ENCODE measurements at regions not wholly inside any gene's neighbourhood (a gene's known extent, or its start where the extent isn't known, plus 50 kb on each side); places are given as distances from the start of the nearest gene placed in this dataset.

- intact Hi-C loops (cut with micrococcal nuclease), result no loop called here
- Mint-ChIP-seq H3K9me3 (no peaks in the 10 kb centered on the region), H3K27ac (no peak overlapping the region), H3K4me1 (no peaks in the 10 kb centered on the region), H3K36me3 (ENCODE audit: low read depth) (no peaks in the 10 kb centered on the region), H3K4me3 (no peak overlapping the region), H3K27me3 (peaks cover 4% of the 10 kb centered on the region)
- POLR2A ChIA-PET, result no interaction called here
- DNase-seq (no peak), ATAC-seq (ENCODE audit: low read depth) (no peak)
- TF ChIP-seq CTCF (IDR thresholded peaks at IDR 0.05), result no peak
- CTCF ChIA-PET, result no interaction called here
These were observed 140.4 kb downstream of the PMP22 start for GRCh38 chr17:15124746-15125145.

- intact Hi-C loops (cut with micrococcal nuclease), result no loop called here
- no peak for ATAC-seq (ENCODE audit: low read depth)
These were observed 140.9 kb downstream of the PMP22 start for GRCh38 chr17:15124264-15124595.

GRCh38 chr17:15123593-15124263, 141.4 kb downstream of the PMP22 start:
- Mint-ChIP-seq H3K4me1 (no peaks in the 10 kb centered on the region), H3K9me3 (no peaks in the 10 kb centered on the region), H3K27me3 (peaks cover 4% of the 10 kb centered on the region), H3K27ac (no peak overlapping the region), H3K4me3 (no peak overlapping the region), H3K36me3 (ENCODE audit: low read depth) (no peaks in the 10 kb centered on the region)
- TF ChIP-seq CTCF (IDR thresholded peaks at IDR 0.05), result no peak
- POLR2A ChIA-PET, result no interaction called here
- CTCF ChIA-PET, result no interaction called here
- DNase-seq, result no peak
- ATAC-seq (ENCODE audit: low read depth), result no peak
- intact Hi-C loops (cut with micrococcal nuclease), result no loop called here

More at GRCh38 chr17:15124264-15124595, 140.9 kb downstream of the PMP22 start:
- no peak for DNase-seq
- Mint-ChIP-seq H3K4me3 (no peak overlapping the region), H3K4me1 (no peaks in the 10 kb centered on the region), H3K27ac (no peak overlapping the region), H3K27me3 (peaks cover 4% of the 10 kb centered on the region), H3K9me3 (no peaks in the 10 kb centered on the region), H3K36me3 (ENCODE audit: low read depth) (no peaks in the 10 kb centered on the region)
- POLR2A ChIA-PET, result no interaction called here
- TF ChIP-seq CTCF (IDR thresholded peaks at IDR 0.05), result no peak
- CTCF ChIA-PET, result no interaction called here

GRCh38 chr17:15122857-15123256, 142.3 kb downstream of the PMP22 start:
- intact Hi-C loops (cut with micrococcal nuclease), result no loop called here
- ATAC-seq (ENCODE audit: low read depth), result no peak
- CTCF ChIA-PET, result no interaction called here
- DNase-seq, result no peak
- POLR2A ChIA-PET, result no interaction called here
- no peak for TF ChIP-seq CTCF (IDR thresholded peaks at IDR 0.05)
- H3K27ac Mint-ChIP-seq, result no peak overlapping the region
- no peak overlapping the region for H3K4me3 Mint-ChIP-seq
- H3K27me3 Mint-ChIP-seq, result peaks cover 1% of the 10 kb centered on the region
- no peaks in the 10 kb centered on the region for H3K36me3 Mint-ChIP-seq (ENCODE audit: low read depth)
- no peaks in the 10 kb centered on the region for H3K9me3 Mint-ChIP-seq
- H3K4me1 Mint-ChIP-seq, result no peaks in the 10 kb centered on the region

- no peaks in the 10 kb centered on the region for H3K4me1 Mint-ChIP-seq
- H3K4me3 Mint-ChIP-seq, result no peak overlapping the region
- ATAC-seq (ENCODE audit: low read depth) (no peak), DNase-seq (no peak)
- no peak for TF ChIP-seq CTCF (IDR thresholded peaks at IDR 0.05)
- H3K27me3 Mint-ChIP-seq, result no peaks in the 10 kb centered on the region
- ChIA-PET POLR2A (no interaction called here), CTCF (no interaction called here)
- no peaks in the 10 kb centered on the region for H3K36me3 Mint-ChIP-seq (ENCODE audit: low read depth)
- no peak overlapping the region for H3K27ac Mint-ChIP-seq
- peaks cover 3% of the 10 kb centered on the region for H3K9me3 Mint-ChIP-seq
- intact Hi-C loops (cut with micrococcal nuclease), result no loop called here
These were observed 143.7 kb downstream of the PMP22 start for GRCh38 chr17:15121426-15121825.

Data from activated B cell treated with CpG ODN at 0.5 μM for 24 hours (primary cell).